DND-41 (cell line): ENCODE measurements at regions not wholly inside any gene's neighbourhood (a gene's known extent, or its start where the extent isn't known, plus 50 kb on each side); places are given as distances from the start of the nearest gene placed in this dataset.

Experiments
- ATAC-seq: fragments of 200-7000 bp; cut with Tn5 transposase; 3 replicates; pipeline ENCODE4 v1.9.1; 2021; ENCODE audit warnings: low read depth; ENCODE audit not compliant: insufficient read depth
- DNase-seq: peaks from one replicate; pipeline ENCODE4 v3.0.0-alpha.2; 2020
- H2AFZ ChIP-seq: 2 replicates; pipeline ENCODE4 v1.6.0; 2012; ENCODE audit warnings: low read depth, low read length
- H3K27ac ChIP-seq: 2 replicates; pipeline ENCODE4 v1.5.1; 2012; ENCODE audit warnings: low read length, inconsistent platforms
- H3K27me3 ChIP-seq: fragments of 200-600 bp; sonication (generic); 2 replicates; pipeline ENCODE4 v1.6.0; 2012; ENCODE audit warnings: low read length, mild to moderate bottlenecking, inconsistent platforms; ENCODE audit not compliant: insufficient read depth, poor library complexity
- H3K36me3 ChIP-seq: 2 replicates; pipeline ENCODE4 v1.5.1; 2012; ENCODE audit warnings: low read length, inconsistent platforms; ENCODE audit not compliant: insufficient read depth
- H3K4me1 ChIP-seq: 2 replicates; pipeline ENCODE4 v1.5.1; 2012; ENCODE audit warnings: mild to moderate bottlenecking, low read length; ENCODE audit not compliant: insufficient read depth
- H3K4me2 ChIP-seq: 2 replicates; pipeline ENCODE4 v1.6.0; 2012; ENCODE audit warnings: mild to moderate bottlenecking, moderate library complexity, low read length, inconsistent platforms; ENCODE audit not compliant: insufficient read depth
- H3K4me3 ChIP-seq, 2 experiments: fragments of 200-600 bp in 1 of 2; shearing (Covaris generic) in 1 of 2; 2 replicates each; pipeline ENCODE4 v1.5.1; 2012 to 2016; ENCODE audit warnings: inconsistent platforms in 2 of 2, low read length in 2 of 2, mild to moderate bottlenecking in 2 of 2, low read depth in 1 of 2, moderate library complexity in 1 of 2
- H3K79me2 ChIP-seq: 2 replicates; pipeline ENCODE4 v1.6.0; 2012; ENCODE audit warnings: low read length, inconsistent platforms; ENCODE audit not compliant: insufficient read depth
- H3K9ac ChIP-seq: 2 replicates; pipeline ENCODE4 v1.6.0; 2012; ENCODE audit warnings: low read depth, mild to moderate bottlenecking, inconsistent platforms, low read length, moderate library complexity
- H3K9me3 ChIP-seq: 2 replicates; pipeline ENCODE4 v1.5.1; 2012; ENCODE audit warnings: low read length, moderate library complexity, mild to moderate bottlenecking, inconsistent platforms; ENCODE audit not compliant: insufficient read depth, severe bottlenecking
- H4K20me1 ChIP-seq: 2 replicates; pipeline ENCODE4 v1.6.0; 2012; ENCODE audit warnings: low read length; ENCODE audit not compliant: insufficient read depth
- CTCF ChIP-seq: IDR thresholded peaks from 2 replicates; pipeline ENCODE4 v1.5.1; 2012; ENCODE audit warnings: borderline replicate concordance, low read length, moderate library complexity, mild to moderate bottlenecking; ENCODE audit not compliant: poor library complexity, severe bottlenecking; ENCODE audit errors: extremely low read depth
- EZH2 ChIP-seq: IDR thresholded peaks from 3 replicates; pipeline ENCODE4 v1.6.1; 2012; ENCODE audit warnings: borderline replicate concordance, low read depth, mild to moderate bottlenecking, moderate library complexity, low read length, inconsistent platforms; ENCODE audit not compliant: severe bottlenecking

GRCh38 chr16:64481497-64481896 lies 640.4 kb downstream of the CDH11 start:
- H3K36me3 ChIP-seq: no peaks in the 10 kb centered on the region
- no peaks in the 10 kb centered on the region for H3K9me3 ChIP-seq
- H3K4me2 ChIP-seq: no peak overlapping the region
- no peak for DNase-seq
- no peaks in the 10 kb centered on the region for H4K20me1 ChIP-seq
- H3K27me3 ChIP-seq: no peaks in the 10 kb centered on the region
- H3K4me1 ChIP-seq: no peaks in the 10 kb centered on the region
- no peak overlapping the region for H3K4me3 ChIP-seq
- no peak overlapping the region for H3K27ac ChIP-seq
- no peak overlapping the region for H2AFZ ChIP-seq
- TF ChIP-seq CTCF (no peak), EZH2 (no peak)
- no peak for ATAC-seq
- H3K79me2 ChIP-seq: no peaks in the 10 kb centered on the region
- no peak overlapping the region for H3K9ac ChIP-seq

- ATAC-seq (no peak), DNase-seq (no peak)
- Histone ChIP-seq H3K27ac (no peak overlapping the region), H3K9me3 (no peaks in the 10 kb centered on the region), H3K4me2 (no peak overlapping the region), H3K4me3 (no peak overlapping the region), H3K79me2 (no peaks in the 10 kb centered on the region), H3K4me1 (no peaks in the 10 kb centered on the region), H4K20me1 (no peaks in the 10 kb centered on the region), H2AFZ (no peak overlapping the region), H3K9ac (no peak overlapping the region), H3K36me3 (no peaks in the 10 kb centered on the region), H3K27me3 (no peaks in the 10 kb centered on the region)
- no peak for TF ChIP-seq CTCF
- no peak for TF ChIP-seq EZH2
Observed at GRCh38 chr16:64478252-64478906, 643.5 kb downstream of the CDH11 start.

- no peaks in the 10 kb centered on the region for H3K27me3 ChIP-seq
Observed at GRCh38 chr16:64475627-64476351, 646.1 kb downstream of the CDH11 start.

More at GRCh38 chr16:64475627-64476351, 646.1 kb downstream of the CDH11 start:
- Histone ChIP-seq H3K4me2 (no peak overlapping the region), H3K27ac (no peak overlapping the region), H3K4me1 (no peaks in the 10 kb centered on the region), H2AFZ (no peak overlapping the region), H3K9ac (no peak overlapping the region), H3K4me3 (no peak overlapping the region), H4K20me1 (no peaks in the 10 kb centered on the region), H3K79me2 (no peaks in the 10 kb centered on the region), H3K9me3 (no peaks in the 10 kb centered on the region), H3K36me3 (no peaks in the 10 kb centered on the region)
- no peak for TF ChIP-seq CTCF
- TF ChIP-seq EZH2: no peak
- DNase-seq (no peak), ATAC-seq (no peak)
